Endothelial cell of umbilical vein (primary cell): ENCODE measurements at regions not wholly inside any gene's neighbourhood (a gene's known extent, or its start where the extent isn't known, plus 50 kb on each side); places are given as distances from the start of the nearest gene placed in this dataset.

Source experiments
- CTCF ChIP-seq, 2 donors: IDR thresholded peaks; 1 replicate in 1 of 2; 2 replicates in 1 of 2; pipeline ENCODE4 v1.5.1; 2011; ENCODE audit warnings: low read length in 2 of 2, mild to moderate bottlenecking in 2 of 2, moderate library complexity in 2 of 2, control low read depth in 1 of 2, inconsistent platforms in 1 of 2, low read depth in 1 of 2; ENCODE audit not compliant: insufficient read depth in 1 of 2; ENCODE audit errors: extremely low read depth in 1 of 2
- EZH2 ChIP-seq: IDR thresholded peaks from 2 replicates; pipeline ENCODE4 v1.6.1; 2012; ENCODE audit warnings: borderline replicate concordance, low read depth, mild to moderate bottlenecking, moderate library complexity, low read length, inconsistent platforms; ENCODE audit not compliant: severe bottlenecking

- TF ChIP-seq CTCF (IDR thresholded peaks at IDR 0.05; ENCODE audit: extremely low read depth in 1 of 2, insufficient read depth in 1 of 2, low read depth in 1 of 2, low read length in 2 of 2) (no peak), EZH2 (no peak)
Observed at GRCh38 chr1:4976859-4977440, 322.5 kb downstream of the AJAP1 start.
